C4-2B (cell line): ENCODE measurements at regions not wholly inside any gene's neighbourhood (a gene's known extent, or its start where the extent isn't known, plus 50 kb on each side); places are given as distances from the start of the nearest gene placed in this dataset.

Source experiments
- H3K27ac ChIP-seq: fragments of 450-650 bp; 2 replicates; pipeline ENCODE4 v1.5.1; 2017
- ZFX ChIP-seq: fragments of 450-650 bp; IDR thresholded peaks from 2 replicates; pipeline ENCODE4 v1.6.1; 2017
- TF ChIP-seq, protein P1 (sequence below): fragments of 450-650 bp; conservative IDR thresholded peaks from 2 replicates; pipeline ENCODE4 v1.5.1; 2017; ENCODE audit warnings: mild to moderate bottlenecking

GRCh38 chr4:111788099-111788498 lies 357.2 kb upstream of the FAM241A start:
- H3K27ac ChIP-seq: no peak overlapping the region
- TF ChIP-seq, protein P1, sequence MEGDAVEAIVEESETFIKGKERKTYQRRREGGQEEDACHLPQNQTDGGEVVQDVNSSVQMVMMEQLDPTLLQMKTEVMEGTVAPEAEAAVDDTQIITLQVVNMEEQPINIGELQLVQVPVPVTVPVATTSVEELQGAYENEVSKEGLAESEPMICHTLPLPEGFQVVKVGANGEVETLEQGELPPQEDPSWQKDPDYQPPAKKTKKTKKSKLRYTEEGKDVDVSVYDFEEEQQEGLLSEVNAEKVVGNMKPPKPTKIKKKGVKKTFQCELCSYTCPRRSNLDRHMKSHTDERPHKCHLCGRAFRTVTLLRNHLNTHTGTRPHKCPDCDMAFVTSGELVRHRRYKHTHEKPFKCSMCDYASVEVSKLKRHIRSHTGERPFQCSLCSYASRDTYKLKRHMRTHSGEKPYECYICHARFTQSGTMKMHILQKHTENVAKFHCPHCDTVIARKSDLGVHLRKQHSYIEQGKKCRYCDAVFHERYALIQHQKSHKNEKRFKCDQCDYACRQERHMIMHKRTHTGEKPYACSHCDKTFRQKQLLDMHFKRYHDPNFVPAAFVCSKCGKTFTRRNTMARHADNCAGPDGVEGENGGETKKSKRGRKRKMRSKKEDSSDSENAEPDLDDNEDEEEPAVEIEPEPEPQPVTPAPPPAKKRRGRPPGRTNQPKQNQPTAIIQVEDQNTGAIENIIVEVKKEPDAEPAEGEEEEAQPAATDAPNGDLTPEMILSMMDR: no peak
- TF ChIP-seq ZFX: no peak

- no peak for TF ChIP-seq ZFX
- TF ChIP-seq, protein P1: no peak
- no peak overlapping the region for H3K27ac ChIP-seq
Observed at GRCh38 chr4:111789901-111790640, 355.2 kb upstream of the FAM241A start.

GRCh38 chr4:111792632-111793031 lies 352.6 kb upstream of the FAM241A start:
- no peak overlapping the region for H3K27ac ChIP-seq
- no peak for TF ChIP-seq ZFX
- TF ChIP-seq, protein P1: no peak

GRCh38 chr4:111793433-111794091 lies 351.7 kb upstream of the FAM241A start:
- TF ChIP-seq, protein P1: no peak
- TF ChIP-seq ZFX: no peak
- H3K27ac ChIP-seq: no peak overlapping the region

GRCh38 chr4:111797455-111798163 lies 347.6 kb upstream of the FAM241A start:
- TF ChIP-seq, protein P1: no peak
- TF ChIP-seq ZFX: no peak
- H3K27ac ChIP-seq: no peak overlapping the region

- no peak for TF ChIP-seq ZFX
- TF ChIP-seq, protein P1: peak; percentile 31
- H3K27ac ChIP-seq: no peak overlapping the region
Observed at GRCh38 chr4:111798840-111799239, 346.4 kb upstream of the FAM241A start.

- no peak for TF ChIP-seq ZFX
- TF ChIP-seq, protein P1: no peak
- H3K27ac ChIP-seq: no peak overlapping the region
Observed at GRCh38 chr4:111800551-111800950, 344.7 kb upstream of the FAM241A start.
